WTC11 (cell line): ENCODE measurements at regions not wholly inside any gene's neighbourhood (a gene's known extent, or its start where the extent isn't known, plus 50 kb on each side); places are given as distances from the start of the nearest gene placed in this dataset.

Experiments used
- ATAC-seq: fragments of 200-7000 bp; cut with Tn5 transposase; 2 replicates; pipeline ENCODE4 v1.10.0; 2021; ENCODE audit warnings: mild to moderate bottlenecking, moderate library complexity
- CTCF ChIA-PET: fragments of 300-600 bp; sonication (Branson Sonifier 250); formaldehyde crosslinking; loops from one replicate; lab custom pipeline; 2021; ENCODE audit warnings: antibody characterized with exemption; lab: Charles Lee
- POLR2A ChIA-PET: fragments of 350-600 bp; sonication (Branson Sonifier 250); formaldehyde crosslinking; loops from one replicate; lab custom pipeline; 2021; ENCODE audit warnings: antibody characterized with exemption; lab: Charles Lee
- DNase-seq: peaks from one replicate; pipeline ENCODE4 v3.0.0; 2021; ENCODE audit warnings: low spot score
- H3K27ac Mint-ChIP-seq: 2 replicates; pipeline ENCODE4 v1.8.0; 2021; ENCODE audit warnings: mixed read lengths
- H3K27me3 Mint-ChIP-seq: 2 replicates; pipeline ENCODE4 v1.8.0; 2021; ENCODE audit warnings: low read depth, mild to moderate bottlenecking, moderate library complexity, mixed read lengths
- H3K36me3 Mint-ChIP-seq: 2 replicates; pipeline ENCODE4 v1.8.0; 2021; ENCODE audit warnings: mixed read lengths
- H3K4me1 Mint-ChIP-seq: 2 replicates; pipeline ENCODE4 v1.8.0; 2022; ENCODE audit warnings: mixed read lengths
- H3K4me3 Mint-ChIP-seq: 2 replicates; pipeline ENCODE4 v1.8.0; 2021; ENCODE audit warnings: mild to moderate bottlenecking, moderate library complexity, mixed read lengths
- H3K9me3 Mint-ChIP-seq: 2 replicates; pipeline ENCODE4 v1.8.0; 2021; ENCODE audit warnings: mixed read lengths
- AFF4 ChIP-seq: sonication (generic); formaldehyde crosslinking; IDR thresholded peaks from 2 replicates; pipeline ENCODE4 v1.8.1; 2023; ENCODE audit warnings: mild to moderate bottlenecking, missing genetic modification reagents, borderline replicate concordance
- CREB1 ChIP-seq: sonication (generic); formaldehyde crosslinking; IDR thresholded peaks from 2 replicates; pipeline ENCODE4 v1.8.0; 2023; ENCODE audit warnings: mild to moderate bottlenecking, missing genetic modification reagents
- FOXK1 ChIP-seq: sonication (generic); formaldehyde crosslinking; IDR thresholded peaks from 2 replicates; pipeline ENCODE4 v1.8.0; 2022; ENCODE audit warnings: mild to moderate bottlenecking, moderate library complexity, missing genetic modification reagents
- IRF2 ChIP-seq: sonication (generic); formaldehyde crosslinking; IDR thresholded peaks from 2 replicates; pipeline ENCODE4 v1.8.0; 2022; ENCODE audit warnings: low read depth, missing genetic modification reagents, borderline replicate concordance
- JUN ChIP-seq: sonication (generic); formaldehyde crosslinking; IDR thresholded peaks from 2 replicates; pipeline ENCODE4 v1.8.0; 2023; ENCODE audit warnings: mild to moderate bottlenecking, missing genetic modification reagents
- NFATC4 ChIP-seq: fragments of 250-450 bp; sonication (Bioruptor Pico); IDR thresholded peaks from 2 replicates; pipeline ENCODE4 v1.9.0; 2021; ENCODE audit warnings: mild to moderate bottlenecking
- NR2C2 ChIP-seq: sonication (generic); formaldehyde crosslinking; IDR thresholded peaks from 2 replicates; pipeline ENCODE4 v1.8.0; 2022; ENCODE audit warnings: mild to moderate bottlenecking, missing genetic modification reagents
- OVOL2 ChIP-seq: fragments of 250-450 bp; sonication (Bioruptor Pico); IDR thresholded peaks from 2 replicates; pipeline ENCODE4 v1.9.0; 2021; ENCODE audit warnings: mild to moderate bottlenecking, borderline replicate concordance
- PRRX2 ChIP-seq: fragments of 250-450 bp; sonication (Bioruptor Pico); IDR thresholded peaks from 2 replicates; pipeline ENCODE4 v1.8.0; 2021; ENCODE audit warnings: mild to moderate bottlenecking
- RORB ChIP-seq: fragments of 250-450 bp; sonication (Bioruptor Pico); IDR thresholded peaks from 2 replicates; pipeline ENCODE4 v1.9.0; 2021; ENCODE audit warnings: mild to moderate bottlenecking
- SMAD3 ChIP-seq: sonication (generic); formaldehyde crosslinking; IDR thresholded peaks from 2 replicates; pipeline ENCODE4 v1.8.0; 2022; ENCODE audit warnings: missing genetic modification reagents, mild to moderate bottlenecking, borderline replicate concordance
- SOX15 ChIP-seq: fragments of 250-450 bp; sonication (Bioruptor Pico); IDR thresholded peaks from 2 replicates; pipeline ENCODE4 v1.9.0; 2021; ENCODE audit warnings: mild to moderate bottlenecking
- TP53 ChIP-seq: sonication (generic); formaldehyde crosslinking; IDR thresholded peaks from 2 replicates; pipeline ENCODE4 v1.8.1; 2023; ENCODE audit warnings: mild to moderate bottlenecking, missing genetic modification reagents
- ZNF219 ChIP-seq: sonication (generic); formaldehyde crosslinking; IDR thresholded peaks from 2 replicates; pipeline ENCODE4 v1.8.0; 2023; ENCODE audit warnings: missing genetic modification reagents, mild to moderate bottlenecking, borderline replicate concordance
- ZNF416 ChIP-seq: fragments of 250-450 bp; sonication (Bioruptor Pico); IDR thresholded peaks from 2 replicates; pipeline ENCODE4 v1.9.0; 2021; ENCODE audit warnings: mild to moderate bottlenecking, inconsistent platforms
- TF ChIP-seq, protein P1 (sequence below): sonication (generic); formaldehyde crosslinking; IDR thresholded peaks from 2 replicates; pipeline ENCODE4 v1.8.1; 2022; ENCODE audit warnings: mild to moderate bottlenecking, missing genetic modification reagents, moderate library complexity, borderline replicate concordance
- TF ChIP-seq, protein P2 (sequence below): sonication (generic); formaldehyde crosslinking; IDR thresholded peaks from 2 replicates; pipeline ENCODE4 v1.8.0; 2023; ENCODE audit warnings: missing genetic modification reagents, mild to moderate bottlenecking, borderline replicate concordance
- TF ChIP-seq, protein P3 (sequence below): fragments of 200-600 bp; IDR thresholded peaks from 2 replicates; pipeline ENCODE4 v1.8.0; 2022; ENCODE audit warnings: antibody characterized with exemption

DNA sequence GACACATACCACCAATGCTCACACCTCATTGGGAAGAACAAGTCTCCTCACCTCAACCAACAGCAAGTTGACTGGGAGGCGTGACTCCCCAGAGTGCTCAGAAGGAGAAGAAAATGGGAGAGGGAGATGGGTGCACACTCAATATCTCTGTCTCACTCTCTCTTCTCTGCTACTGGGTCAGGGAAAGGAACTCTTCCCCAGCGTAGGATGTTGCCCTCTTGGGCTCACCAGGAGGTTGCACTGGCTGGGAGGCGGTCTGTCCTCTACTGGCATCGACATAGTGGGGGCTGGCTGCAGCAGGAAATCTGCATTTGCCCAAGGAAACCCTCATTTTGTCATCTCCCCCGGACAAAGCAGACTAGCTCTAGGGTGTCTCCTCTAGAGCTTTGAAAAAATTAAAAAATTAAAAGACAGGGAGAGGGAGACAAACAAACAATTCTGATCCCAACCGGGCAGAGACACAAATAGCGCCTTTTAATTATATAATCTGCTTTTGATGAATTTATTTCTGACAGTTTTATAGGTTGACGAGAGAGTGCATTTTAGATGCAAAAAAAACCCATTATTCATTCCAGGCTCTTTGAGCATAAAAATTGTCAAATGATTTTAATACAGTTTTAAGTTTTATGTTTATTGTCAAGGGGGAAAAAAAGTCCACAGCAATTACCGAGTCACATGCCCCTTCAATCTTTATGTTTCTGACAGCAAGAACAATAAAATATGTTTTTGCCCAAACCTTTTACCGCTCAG is 179.3 kb upstream of the MVB12B start:
- POLR2A ChIA-PET: interaction anchor here (0.6 kb wide), 1 partner anchor 180 kb away, joined by 5 read pairs; no protein-coding TSS in a partner anchor
- no peak for ATAC-seq
- CTCF ChIA-PET: interaction anchor here (2.5 kb wide), 1 partner anchor 12 kb away, joined by 8 read pairs; no protein-coding TSS in a partner anchor
- H3K4me3 Mint-ChIP-seq: no peak overlapping the region
- H3K27me3 Mint-ChIP-seq: peaks cover 67% of the 10 kb centered on the region
- H3K4me1 Mint-ChIP-seq: peaks cover 19% of the 10 kb centered on the region
- H3K9me3 Mint-ChIP-seq: peaks cover 5% of the 10 kb centered on the region; the same call in 1 of the 2 replicates
- DNase-seq: no peak
- H3K36me3 Mint-ChIP-seq: no peaks in the 10 kb centered on the region
- no peak overlapping the region for H3K27ac Mint-ChIP-seq
- TF ChIP-seq NR2C2: no peak
- TF ChIP-seq, protein P1, sequence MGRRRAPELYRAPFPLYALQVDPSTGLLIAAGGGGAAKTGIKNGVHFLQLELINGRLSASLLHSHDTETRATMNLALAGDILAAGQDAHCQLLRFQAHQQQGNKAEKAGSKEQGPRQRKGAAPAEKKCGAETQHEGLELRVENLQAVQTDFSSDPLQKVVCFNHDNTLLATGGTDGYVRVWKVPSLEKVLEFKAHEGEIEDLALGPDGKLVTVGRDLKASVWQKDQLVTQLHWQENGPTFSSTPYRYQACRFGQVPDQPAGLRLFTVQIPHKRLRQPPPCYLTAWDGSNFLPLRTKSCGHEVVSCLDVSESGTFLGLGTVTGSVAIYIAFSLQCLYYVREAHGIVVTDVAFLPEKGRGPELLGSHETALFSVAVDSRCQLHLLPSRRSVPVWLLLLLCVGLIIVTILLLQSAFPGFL (CRISPR knock-in tag): no peak
- TF ChIP-seq OVOL2 (CRISPR knock-in tag): no peak
- TF ChIP-seq, protein P2, sequence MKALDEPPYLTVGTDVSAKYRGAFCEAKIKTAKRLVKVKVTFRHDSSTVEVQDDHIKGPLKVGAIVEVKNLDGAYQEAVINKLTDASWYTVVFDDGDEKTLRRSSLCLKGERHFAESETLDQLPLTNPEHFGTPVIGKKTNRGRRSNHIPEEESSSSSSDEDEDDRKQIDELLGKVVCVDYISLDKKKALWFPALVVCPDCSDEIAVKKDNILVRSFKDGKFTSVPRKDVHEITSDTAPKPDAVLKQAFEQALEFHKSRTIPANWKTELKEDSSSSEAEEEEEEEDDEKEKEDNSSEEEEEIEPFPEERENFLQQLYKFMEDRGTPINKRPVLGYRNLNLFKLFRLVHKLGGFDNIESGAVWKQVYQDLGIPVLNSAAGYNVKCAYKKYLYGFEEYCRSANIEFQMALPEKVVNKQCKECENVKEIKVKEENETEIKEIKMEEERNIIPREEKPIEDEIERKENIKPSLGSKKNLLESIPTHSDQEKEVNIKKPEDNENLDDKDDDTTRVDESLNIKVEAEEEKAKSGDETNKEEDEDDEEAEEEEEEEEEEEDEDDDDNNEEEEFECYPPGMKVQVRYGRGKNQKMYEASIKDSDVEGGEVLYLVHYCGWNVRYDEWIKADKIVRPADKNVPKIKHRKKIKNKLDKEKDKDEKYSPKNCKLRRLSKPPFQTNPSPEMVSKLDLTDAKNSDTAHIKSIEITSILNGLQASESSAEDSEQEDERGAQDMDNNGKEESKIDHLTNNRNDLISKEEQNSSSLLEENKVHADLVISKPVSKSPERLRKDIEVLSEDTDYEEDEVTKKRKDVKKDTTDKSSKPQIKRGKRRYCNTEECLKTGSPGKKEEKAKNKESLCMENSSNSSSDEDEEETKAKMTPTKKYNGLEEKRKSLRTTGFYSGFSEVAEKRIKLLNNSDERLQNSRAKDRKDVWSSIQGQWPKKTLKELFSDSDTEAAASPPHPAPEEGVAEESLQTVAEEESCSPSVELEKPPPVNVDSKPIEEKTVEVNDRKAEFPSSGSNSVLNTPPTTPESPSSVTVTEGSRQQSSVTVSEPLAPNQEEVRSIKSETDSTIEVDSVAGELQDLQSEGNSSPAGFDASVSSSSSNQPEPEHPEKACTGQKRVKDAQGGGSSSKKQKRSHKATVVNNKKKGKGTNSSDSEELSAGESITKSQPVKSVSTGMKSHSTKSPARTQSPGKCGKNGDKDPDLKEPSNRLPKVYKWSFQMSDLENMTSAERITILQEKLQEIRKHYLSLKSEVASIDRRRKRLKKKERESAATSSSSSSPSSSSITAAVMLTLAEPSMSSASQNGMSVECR (CRISPR knock-in tag): no peak
- no peak for TF ChIP-seq CREB1 (CRISPR knock-in tag)
- TF ChIP-seq ZNF416 (CRISPR knock-in tag): no peak
- TF ChIP-seq PRRX2 (CRISPR knock-in tag): no peak
- no peak for TF ChIP-seq FOXK1 (CRISPR knock-in tag)
- no peak for TF ChIP-seq ZNF219 (CRISPR knock-in tag)
- no peak for TF ChIP-seq IRF2 (CRISPR knock-in tag)
- no peak for TF ChIP-seq RORB (CRISPR knock-in tag)
- TF ChIP-seq, protein P3, sequence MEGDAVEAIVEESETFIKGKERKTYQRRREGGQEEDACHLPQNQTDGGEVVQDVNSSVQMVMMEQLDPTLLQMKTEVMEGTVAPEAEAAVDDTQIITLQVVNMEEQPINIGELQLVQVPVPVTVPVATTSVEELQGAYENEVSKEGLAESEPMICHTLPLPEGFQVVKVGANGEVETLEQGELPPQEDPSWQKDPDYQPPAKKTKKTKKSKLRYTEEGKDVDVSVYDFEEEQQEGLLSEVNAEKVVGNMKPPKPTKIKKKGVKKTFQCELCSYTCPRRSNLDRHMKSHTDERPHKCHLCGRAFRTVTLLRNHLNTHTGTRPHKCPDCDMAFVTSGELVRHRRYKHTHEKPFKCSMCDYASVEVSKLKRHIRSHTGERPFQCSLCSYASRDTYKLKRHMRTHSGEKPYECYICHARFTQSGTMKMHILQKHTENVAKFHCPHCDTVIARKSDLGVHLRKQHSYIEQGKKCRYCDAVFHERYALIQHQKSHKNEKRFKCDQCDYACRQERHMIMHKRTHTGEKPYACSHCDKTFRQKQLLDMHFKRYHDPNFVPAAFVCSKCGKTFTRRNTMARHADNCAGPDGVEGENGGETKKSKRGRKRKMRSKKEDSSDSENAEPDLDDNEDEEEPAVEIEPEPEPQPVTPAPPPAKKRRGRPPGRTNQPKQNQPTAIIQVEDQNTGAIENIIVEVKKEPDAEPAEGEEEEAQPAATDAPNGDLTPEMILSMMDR: no peak
- no peak for TF ChIP-seq NFATC4 (CRISPR knock-in tag)
- TF ChIP-seq SMAD3: no peak
- no peak for TF ChIP-seq JUN (CRISPR knock-in tag)
- no peak for TF ChIP-seq SOX15 (CRISPR knock-in tag)
- TF ChIP-seq AFF4 (CRISPR knock-in tag): no peak
- TF ChIP-seq TP53 (CRISPR knock-in tag): no peak
